Uterus (tissue), 2 donors: ENCODE measurements at regions not wholly inside any gene's neighbourhood (a gene's known extent, or its start where the extent isn't known, plus 50 kb on each side); places are given as distances from the start of the nearest gene placed in this dataset.

Experiments used
- CTCF ChIP-seq, 4 experiments: fragments of 200-600 bp in 2 of 4; fragments of 450-650 bp in 2 of 4; sonication (generic) in 2 of 4; IDR thresholded peaks; one replicate each; pipeline ENCODE4 v1.5.1; 2016 to 2019; ENCODE audit warnings: antibody characterized with exemption in 4 of 4, mild to moderate bottlenecking in 2 of 4, moderate library complexity in 1 of 4
- POLR2A ChIP-seq, 2 donors: fragments of 450-650 bp; IDR thresholded peaks; one replicate each; pipeline ENCODE4 v1.6.1; 2016; ENCODE audit warnings: antibody characterized with exemption in 2 of 2, mild to moderate bottlenecking in 1 of 2, moderate library complexity in 1 of 2

GRCh38 chr6:3635482-3635881 is 116.0 kb downstream of the PXDC1 start:
- TF ChIP-seq CTCF (IDR thresholded peaks at IDR 0.05) (no peak), POLR2A (IDR thresholded peaks at IDR 0.05) (no peak)
